Nucleus accumbens (tissue), 56 donors: ENCODE measurements at regions not wholly inside any gene's neighbourhood (a gene's known extent, or its start where the extent isn't known, plus 50 kb on each side); places are given as distances from the start of the nearest gene placed in this dataset.

Experiments used
- DNase-seq, 56 donors: peaks; one replicate each; lab custom pipeline; 2025; lab: John Stamatoyannopoulos, UW

DNA sequence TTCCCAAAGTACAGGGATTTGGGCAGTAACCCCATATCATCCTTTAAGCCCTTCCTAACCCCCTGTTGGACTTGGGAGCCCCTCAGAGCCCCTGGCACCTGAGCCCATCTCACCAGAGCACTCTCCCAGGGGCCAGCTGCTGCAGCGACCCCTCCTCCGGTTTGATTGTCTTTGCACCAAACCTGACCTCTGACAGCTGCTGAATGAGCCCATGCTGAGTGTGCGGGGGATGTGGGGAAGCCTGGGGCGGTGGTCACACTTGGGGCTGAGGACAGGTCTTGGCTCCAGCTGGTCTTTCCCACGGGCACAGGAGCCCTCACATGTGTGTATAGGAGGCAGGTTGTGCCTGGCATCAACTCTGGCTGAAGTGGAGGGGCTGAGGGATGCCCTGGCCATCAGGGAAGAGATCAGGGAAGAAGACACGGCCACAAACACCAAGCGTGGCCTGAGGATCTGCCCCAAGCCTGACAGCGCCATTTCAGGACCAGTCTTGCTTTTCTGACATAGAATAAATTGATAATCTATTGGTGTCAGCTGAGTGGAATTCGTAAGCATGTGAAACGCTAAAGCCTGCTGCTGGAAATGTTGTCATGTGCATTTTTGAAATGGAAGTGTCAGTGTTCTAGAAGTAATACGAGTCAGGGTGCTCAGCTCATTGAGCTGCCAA lies 102.4 kb downstream of the ACKR3 start:
- no peak for DNase-seq

DNA sequence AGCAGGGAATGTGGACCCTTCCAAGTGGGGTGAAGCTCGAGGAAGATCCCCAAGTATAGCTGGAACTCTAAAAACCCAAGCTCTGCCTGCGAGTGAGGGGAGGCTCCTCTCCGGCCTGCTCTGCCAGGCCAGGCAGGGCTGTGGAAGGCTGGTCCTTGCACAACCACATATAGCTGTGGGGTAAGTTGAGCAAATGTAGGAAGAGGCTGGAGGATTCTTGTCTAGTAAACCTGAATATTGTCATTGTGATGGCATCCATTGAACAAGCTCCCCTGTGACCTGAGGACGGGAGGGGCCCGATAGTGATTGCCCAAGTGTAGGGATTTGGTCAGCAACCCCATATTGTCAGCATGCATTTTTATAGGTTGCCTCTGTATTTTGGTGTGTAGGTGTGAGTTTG lies 103.0 kb downstream of the ACKR3 start:
- DNase-seq: no peak

DNA sequence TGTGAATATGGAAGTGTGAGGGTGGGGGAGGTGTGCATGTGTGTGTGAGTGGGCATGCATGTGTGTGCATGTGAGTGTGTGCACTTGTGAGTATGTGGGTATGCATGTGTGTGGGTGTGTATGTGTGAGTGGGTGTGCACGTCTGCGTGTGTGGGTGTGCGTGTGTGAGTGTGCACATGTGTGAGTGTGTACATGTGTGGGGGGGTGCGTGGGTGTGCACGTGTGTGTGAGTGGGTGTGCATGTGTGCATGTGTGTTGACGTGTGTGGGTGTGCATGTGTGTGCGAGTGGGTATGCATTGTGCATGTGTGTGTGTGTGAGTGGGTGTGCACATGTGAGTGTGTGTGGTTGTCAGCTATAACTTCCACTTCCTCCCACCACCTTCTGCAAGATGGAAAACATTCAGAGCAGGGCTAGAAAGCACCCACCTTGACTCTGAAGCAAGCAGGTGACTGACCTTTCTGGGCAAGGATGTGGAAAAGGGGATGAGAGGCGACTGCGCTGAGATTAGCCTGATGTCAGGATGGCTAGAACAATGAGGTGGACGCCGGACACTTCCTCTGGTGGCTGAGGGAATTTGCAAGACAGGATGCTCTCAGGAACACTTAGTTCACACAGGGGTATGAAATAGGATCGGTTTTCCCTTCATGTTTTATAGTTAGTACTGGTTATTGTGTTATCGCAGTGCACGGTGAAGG lies 103.6 kb downstream of the ACKR3 start:
- DNase-seq: no peak

DNA sequence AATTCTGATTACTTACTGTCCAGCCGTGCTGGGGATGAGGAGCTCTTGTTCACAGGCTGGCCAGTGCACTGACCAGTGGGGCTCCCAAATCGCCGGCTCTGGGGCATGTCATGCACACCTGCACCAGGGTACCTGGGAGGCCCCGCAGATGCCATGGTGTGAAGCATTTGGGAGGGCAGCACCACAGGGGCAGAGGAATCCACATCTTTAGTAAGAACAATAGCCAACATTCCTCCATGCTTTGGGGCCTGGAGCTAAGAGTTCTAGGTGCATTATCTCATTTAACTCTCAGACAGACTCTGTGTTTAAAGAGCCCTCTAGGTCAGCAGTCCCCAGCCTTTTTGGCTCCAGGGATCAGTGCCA lies 104.2 kb downstream of the ACKR3 start:
- no peak for DNase-seq

DNA sequence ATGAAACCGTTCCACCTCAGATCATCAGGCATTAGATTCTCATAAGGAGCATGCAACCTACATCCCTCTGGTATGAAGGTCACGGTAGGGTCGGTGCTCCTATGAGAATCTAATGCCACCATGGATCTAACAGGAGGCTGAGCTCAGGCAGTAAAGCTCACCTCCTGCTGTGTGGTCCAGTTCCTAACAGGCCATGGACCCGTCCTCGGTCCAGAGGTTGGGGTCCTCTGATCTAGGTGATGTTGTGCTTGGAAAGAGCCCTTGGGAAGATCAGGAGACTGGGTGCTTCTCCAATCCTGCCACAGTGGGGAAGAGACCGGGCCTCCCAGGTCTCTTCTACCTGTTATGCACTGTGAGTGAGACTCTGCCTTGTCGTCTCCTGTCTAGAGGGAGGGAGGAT lies 104.6 kb downstream of the ACKR3 start:
- DNase-seq: no peak

DNA sequence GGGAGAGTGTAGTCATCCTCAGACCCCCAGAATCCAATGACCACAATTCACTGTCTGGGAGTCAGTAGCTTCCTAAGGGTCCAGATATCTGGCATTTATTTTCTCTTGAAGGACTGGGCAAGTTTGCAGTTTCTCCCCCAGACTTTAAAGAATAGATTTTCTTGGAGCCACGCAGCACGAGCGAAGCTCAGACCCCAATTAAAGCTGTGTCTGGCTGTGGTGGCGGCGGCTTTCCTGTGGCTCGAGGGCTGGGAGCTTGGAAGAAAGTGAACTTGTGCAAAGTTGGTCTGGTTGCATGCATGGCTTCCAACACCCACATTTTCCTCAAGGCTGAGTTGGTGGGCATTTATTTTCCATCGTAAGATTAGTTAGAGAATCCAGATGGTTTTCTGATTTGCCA lies 105.0 kb downstream of the ACKR3 start:
- no peak for DNase-seq

DNA sequence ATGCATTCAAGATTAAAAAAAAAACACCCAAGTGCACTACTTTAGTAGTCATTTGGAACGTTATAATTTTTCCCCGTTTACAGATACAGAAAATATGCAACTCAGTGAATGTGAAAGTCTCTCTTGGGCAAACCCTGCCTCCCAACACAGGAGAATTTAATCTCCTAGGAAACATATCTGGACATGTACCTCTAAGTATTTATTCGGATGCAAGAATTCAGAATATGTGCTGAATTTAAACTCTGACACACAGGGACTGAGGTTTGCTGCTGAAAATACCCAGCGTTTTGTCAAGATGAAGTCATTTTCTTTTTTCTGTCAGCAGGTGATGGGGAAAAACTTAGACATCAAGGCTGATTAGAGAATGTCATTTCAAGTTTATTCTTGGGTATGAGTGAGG lies 105.4 kb downstream of the ACKR3 start:
- DNase-seq: no peak

DNA sequence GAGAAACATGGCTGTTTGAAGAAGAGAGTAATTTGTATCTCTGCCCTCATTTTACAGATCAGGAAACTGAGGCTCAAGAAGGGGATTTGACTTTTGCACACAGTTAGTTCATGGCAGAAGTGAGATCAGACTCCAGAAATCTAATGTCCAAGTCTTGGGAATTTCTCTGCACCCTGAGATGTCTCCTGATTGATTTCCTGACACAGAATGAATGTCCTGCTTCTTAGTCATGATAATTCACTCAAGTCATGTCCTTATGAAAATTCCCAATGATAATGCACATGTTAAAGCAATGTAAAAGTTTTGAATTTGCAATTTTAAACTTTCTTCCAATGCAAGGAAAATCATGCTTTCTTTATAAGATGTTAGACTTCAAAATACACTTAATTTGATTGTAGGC lies 105.9 kb downstream of the ACKR3 start:
- DNase-seq: no peak

DNA sequence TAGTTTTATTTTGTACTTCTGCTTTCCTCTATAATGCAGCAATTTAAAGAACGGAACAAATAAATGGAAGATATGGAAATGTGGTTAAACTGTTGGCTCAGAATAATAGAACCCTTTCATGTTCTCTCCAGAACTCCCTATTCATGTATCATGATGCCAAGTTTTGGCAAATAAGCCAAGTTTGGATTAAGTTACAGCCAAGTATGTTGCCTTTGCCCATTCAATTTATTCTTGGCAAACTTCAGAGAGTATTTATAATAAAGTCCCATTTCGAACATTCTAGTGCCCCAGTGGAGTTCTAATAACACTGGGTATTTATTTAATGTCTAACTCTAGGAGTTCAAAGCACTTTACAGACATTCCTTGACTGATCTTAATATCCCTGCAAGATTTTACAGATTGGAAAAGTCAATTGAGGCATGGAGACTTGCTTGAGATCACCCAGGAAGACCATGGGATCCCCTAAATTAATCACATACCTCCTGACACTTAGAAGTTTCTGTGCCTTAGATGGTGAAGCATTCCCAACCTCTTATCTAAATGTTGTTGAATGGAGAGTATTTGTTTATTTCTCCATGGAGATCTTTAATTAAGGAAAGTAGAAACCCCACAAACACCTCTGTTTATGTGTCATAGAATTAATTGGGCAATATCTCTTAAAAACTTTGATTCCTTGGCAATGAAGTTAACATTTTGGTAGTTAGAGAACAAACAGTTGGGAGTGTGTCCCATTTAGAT lies 106.7 kb downstream of the ACKR3 start:
- no peak for DNase-seq

DNA sequence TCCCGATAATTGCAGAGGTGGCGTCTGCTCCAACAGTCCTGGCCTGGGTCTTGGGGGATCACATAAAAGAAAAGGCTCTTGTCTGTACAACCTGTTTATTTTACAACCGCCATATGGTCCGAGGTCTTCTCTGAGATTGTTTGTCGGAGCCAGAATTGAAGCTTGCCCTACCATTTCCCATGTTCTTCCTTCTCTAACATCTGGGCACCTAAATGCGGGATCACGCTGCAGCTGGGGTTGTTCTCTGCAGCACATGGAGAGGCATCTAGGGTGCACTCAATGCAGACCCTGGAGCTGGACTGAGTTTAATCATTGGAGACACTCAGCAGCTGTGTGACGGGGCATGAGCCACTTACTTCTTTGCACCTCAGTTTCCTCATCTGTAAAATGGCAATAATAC lies 107.7 kb downstream of the ACKR3 start:
- DNase-seq: no peak

DNA sequence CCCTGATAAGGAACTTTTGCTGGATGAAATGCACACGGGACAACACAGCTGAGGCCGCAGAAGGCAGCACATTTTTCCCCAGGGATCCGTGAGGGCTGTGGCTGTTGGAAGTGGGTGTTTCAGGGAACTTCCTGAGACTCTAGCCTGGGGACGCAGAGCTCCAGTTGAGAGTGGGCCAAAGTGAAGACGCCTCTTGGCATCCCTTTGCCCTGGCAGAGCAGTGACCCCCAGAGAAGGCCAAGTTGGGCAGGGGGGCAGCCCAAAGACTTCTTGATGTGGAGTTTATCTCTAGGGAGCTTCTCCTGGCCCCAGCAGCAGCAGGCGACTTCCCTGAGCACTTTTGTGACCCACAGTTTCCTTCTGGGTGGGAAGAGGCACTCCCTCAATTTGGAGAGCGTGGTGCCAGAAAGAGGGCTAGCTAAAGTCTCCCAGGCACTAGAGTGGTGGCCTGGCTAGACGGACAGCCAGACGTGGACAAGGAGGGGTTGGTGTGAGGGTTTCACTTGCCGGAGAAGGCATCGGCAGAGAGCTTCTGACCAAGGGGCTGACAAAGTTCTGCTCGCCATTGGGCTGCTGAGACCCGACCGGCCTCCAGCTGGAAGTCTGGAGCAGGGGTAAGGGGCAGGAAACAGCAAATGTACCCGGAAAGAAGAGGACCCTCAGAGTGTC lies 108.8 kb downstream of the ACKR3 start:
- DNase-seq: no peak

DNA sequence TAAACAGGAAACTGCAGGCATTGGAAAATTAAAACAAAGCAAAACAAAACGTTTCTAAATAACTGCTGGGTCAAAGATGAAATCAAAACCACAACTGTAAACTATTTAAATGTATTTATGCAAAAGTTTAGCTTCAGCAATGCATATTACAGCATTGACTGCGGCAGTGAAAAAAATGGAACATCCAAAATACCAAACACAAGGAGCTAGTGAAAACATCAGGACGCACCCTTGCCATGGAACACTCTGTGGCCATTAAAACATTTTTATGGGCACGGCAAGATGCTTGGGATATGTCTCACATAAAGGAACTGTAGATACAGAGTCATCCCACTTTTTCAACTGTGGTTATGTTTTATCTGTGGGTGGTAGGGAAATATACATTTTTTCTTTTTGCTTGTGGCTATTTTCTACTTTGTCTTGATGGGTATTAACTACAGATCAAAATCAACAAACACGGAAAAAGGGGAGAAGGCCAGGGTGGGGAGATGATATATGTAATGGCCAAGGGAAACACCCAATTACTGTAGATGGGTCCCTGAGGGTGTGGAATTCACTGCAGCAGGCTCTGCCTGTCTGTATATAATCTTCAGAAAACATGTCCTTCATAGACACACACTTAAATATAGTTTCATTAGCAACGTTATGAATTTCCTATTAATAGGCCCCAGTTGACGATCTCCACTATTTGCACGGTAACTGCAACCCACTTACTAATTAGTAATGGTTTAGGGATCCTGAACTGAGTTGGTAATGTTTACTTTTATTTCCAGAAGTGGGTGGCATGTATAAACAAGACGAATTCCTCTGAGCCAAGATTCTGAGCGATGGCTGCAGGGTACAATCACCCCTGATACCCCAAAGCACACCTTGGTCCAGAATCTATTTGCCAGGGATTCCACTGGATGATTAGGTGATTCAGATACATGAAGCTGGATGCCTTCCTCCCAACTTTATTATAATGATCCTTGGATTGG lies 110.5 kb downstream of the ACKR3 start:
- no peak for DNase-seq

DNA sequence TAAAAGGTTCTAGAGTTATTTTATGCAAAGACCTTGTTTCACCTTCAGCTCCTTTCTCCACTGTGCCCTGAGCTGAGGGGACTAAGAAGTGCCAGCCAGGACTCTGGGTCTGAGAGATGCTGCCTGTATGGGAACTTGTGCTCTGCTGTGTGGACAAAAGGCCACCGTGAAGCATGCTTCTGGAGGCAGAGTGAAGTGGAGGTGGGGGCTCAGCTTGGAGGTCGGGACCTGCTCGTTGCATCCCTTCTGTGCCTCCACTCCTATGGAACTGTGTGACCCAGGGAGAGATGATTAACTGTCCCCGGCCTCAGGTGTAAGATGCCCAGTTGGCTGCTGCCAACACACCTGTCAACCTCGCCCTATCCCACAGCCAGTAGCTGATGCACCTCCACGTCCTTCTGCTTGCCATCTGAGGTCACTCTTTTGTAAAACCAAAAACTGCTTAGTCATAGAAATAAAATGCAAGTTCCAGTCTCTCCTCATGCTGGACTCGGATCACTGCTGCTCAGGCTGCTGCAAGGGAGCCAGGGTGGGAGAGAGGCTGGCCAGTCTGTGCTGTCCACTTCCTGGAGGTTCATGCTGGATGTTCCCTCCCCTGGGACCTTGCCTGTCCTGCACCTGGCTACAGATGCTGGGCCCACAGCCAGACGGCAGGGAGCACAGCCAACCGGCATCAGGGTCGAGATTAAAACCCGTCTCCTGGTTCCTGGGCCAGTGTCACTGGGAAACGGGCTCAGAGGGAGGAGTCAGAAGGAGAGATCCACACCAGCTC lies 113.2 kb downstream of the ACKR3 start:
- no peak for DNase-seq

DNA sequence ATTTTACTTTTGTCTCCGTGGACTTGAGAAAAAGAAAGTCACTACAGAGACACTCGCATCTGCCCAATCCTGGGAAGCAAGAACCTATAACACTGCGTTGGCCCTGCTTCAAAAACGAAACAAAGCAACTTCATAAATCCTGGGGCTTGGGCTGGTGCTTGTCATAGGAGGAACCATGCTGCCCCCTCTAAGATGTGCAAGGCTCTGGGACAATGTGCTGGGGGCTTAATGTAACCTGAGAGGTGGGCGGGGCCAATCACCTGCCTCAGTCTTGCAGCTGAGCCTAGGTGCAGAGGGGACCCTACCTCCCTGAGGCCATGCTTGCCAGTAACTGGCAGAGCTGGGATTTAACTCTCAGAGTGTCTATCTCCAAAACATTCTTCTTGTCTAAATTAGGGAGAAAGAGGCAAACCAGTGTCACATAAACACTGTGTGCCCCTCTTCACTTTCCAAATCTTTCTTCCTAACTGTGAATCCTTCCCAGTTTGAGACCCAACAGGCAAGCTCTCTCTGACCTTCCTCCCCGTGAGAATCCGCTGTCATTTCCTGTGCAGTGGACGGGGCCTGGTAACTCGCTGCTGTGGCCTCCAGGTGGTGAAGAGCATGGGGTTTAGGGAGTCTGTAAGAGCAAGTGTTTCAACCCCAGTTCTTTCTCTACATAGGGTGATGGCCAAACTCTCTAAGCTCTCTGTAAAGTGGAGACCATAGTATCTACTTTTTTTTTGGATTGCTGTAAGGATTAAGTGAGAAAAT lies 115.1 kb downstream of the ACKR3 start:
- no peak for DNase-seq

DNA sequence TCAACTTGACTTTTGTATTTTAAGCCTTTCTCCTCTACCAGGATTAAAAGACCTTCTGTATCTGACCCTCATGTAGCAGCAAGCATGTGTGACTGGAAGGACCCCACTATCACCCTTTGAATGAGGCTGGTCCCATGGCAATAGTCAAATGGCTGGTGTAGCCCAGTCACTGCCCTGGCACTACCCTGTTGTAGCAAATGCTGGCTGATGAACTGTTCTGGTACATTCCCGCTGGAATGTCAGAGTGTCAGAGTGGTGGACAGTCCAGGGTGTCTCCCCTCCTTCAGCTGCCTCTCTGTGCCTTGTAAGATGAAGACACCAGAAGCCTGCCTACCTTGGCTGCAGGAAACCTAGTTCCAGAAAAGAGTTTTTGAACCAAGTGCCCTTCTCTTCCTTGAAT lies 115.7 kb downstream of the ACKR3 start:
- no peak for DNase-seq

DNA sequence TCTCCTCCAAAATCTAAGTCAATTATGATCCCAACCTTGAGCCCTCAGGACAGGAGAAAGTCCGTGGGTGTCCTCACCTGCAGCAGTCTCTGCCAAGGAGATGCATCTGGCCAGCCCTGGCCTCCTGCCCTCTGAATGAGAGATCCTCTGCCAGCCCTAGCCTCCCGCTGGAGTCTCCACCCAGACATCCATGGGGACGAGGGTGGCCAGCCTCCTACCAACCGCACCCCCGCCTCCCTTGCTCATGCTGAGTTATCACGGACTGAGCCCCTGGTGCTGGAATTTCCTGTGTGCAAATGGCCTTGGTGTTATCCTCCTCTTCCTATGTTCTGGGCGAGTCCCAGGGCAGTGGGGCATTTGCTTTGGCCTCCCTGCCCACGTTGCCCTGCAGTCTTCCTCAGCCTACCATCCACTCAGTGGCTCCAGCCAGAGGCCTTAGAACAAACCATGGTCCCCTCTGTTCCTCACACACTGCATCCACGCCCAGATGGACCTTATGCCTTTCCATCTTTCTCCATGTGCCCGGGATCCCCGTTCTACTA lies 116.4 kb downstream of the ACKR3 start:
- no peak for DNase-seq

DNA sequence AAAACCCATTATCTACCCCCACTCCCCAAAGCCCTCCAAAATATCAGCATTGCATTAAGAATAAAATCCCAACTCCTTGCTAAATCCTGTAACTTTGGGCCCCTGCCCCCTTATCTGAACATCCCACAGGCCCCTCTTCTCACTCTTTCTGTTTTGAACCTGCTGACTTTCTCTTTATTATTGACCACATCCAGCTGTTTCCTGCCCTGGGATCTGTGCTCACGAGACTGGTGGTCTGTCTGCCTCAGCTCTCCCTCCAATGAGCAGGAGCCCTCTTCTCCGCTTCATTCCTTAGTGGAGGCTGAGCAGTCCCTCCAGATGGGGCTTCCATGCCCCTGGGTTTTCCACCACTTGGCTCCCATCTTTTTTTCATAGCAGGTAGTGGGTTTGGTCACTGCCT lies 116.9 kb downstream of the ACKR3 start:
- DNase-seq: no peak

DNA sequence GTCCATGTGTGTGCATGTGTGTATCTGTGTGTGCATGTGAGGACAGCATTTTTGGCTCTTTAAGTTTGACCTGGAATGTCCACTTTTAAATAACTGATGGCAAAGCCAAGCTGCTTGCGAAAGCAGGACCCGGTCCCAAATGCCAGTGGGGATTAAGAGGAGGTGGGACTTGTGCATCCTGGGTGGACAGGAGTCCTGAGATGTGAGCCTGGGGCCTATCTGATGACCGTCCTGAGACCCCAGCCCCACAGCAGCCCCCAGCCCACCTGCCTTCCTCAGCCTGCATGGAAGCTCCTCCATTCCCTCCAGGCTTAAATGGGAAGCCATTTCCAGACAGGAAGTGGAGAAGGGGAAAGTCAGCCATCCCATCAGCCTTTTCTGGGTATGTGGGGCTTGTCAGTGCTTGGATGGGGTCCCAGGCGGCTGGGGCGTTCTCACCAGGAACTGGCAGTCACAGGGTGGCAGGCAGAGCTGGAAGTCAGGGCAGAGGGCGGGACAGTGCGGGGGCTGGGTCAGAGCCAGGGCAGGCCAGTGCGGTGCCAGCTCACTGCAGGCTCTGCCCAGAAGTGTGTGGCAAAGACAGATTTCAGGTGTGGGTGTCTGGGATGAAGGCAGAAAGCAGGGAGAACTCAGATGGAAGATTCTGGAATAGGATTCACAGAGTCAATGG lies 117.8 kb downstream of the ACKR3 start:
- peak in 1 of 56 donors; percentile 30 for DNase-seq
